CD4-positive, alpha-beta T cell (primary cell): ENCODE measurements at regions not wholly inside any gene's neighbourhood (a gene's known extent, or its start where the extent isn't known, plus 50 kb on each side); places are given as distances from the start of the nearest gene placed in this dataset.

Experiments
- ATAC-seq: fragments of 200-7000 bp; cut with Tn5 transposase; one replicate; pipeline ENCODE4 v1.10.0; 2022; ENCODE audit warnings: mild to moderate bottlenecking; ENCODE audit not compliant: poor library complexity
- CTCF ChIA-PET: fragments of 350-600 bp; sonication (Branson Sonifier 250); formaldehyde crosslinking; loops from one replicate; lab custom pipeline; 2021; ENCODE audit warnings: antibody characterized with exemption, inconsistent platforms; lab: Charles Lee
- POLR2A ChIA-PET: fragments of 350-600 bp; sonication (Branson Sonifier 250); formaldehyde crosslinking; loops from one replicate; lab custom pipeline; 2021; ENCODE audit warnings: antibody characterized with exemption, inconsistent platforms; lab: Charles Lee
- DNase-seq, 14 experiments: peaks; one replicate each; pipeline ENCODE4 v3.0.0-alpha.2; 2013 to 2020; ENCODE audit warnings: mixed read lengths in 2 of 14
- H3K27ac ChIP-seq, 2 donors: one replicate each; pipeline versions ENCODE4 v1.5.1 to v1.7.0; 2013; ENCODE audit warnings: low read length in 2 of 2, low read depth in 1 of 2, mild to moderate bottlenecking in 1 of 2
- H3K27me3 ChIP-seq, 2 experiments: 1 replicate in 1 of 2; 2 replicates in 1 of 2; pipeline versions ENCODE4 v1.6.1 to v1.7.0; 2013; ENCODE audit warnings: low read length in 2 of 2, control low read depth in 1 of 2, mild to moderate bottlenecking in 1 of 2, moderate library complexity in 1 of 2; ENCODE audit not compliant: insufficient read depth in 2 of 2, control insufficient read depth in 1 of 2
- H3K36me3 ChIP-seq: one replicate; pipeline ENCODE4 v1.6.1; 2013; ENCODE audit warnings: low read length, control low read depth; ENCODE audit not compliant: insufficient read depth
- H3K4me1 ChIP-seq: one replicate; pipeline ENCODE4 v1.6.1; 2013; ENCODE audit warnings: low read length, control low read depth; ENCODE audit not compliant: insufficient read depth
- H3K4me3 ChIP-seq: one replicate; pipeline ENCODE4 v1.5.1; 2013; ENCODE audit warnings: mild to moderate bottlenecking, low read length, moderate library complexity
- H3K9me3 ChIP-seq, 2 experiments: 1 replicate in 1 of 2; 2 replicates in 1 of 2; pipeline versions ENCODE4 v1.6.1 to v1.7.0; 2013; ENCODE audit warnings: low read length in 2 of 2, mild to moderate bottlenecking in 2 of 2, control low read depth in 1 of 2, moderate library complexity in 1 of 2; ENCODE audit not compliant: control insufficient read depth in 1 of 2, insufficient read depth in 1 of 2
- H3K27ac Mint-ChIP-seq: one replicate; pipeline ENCODE4 v1.8.0; 2020; ENCODE audit warnings: mixed read lengths
- H3K27me3 Mint-ChIP-seq: one replicate; pipeline ENCODE4 v1.8.0; 2021; ENCODE audit warnings: mixed read lengths
- H3K36me3 Mint-ChIP-seq: one replicate; pipeline ENCODE4 v1.8.0; 2021; ENCODE audit warnings: low read depth, mixed read lengths
- H3K4me1 Mint-ChIP-seq: one replicate; pipeline ENCODE4 v1.8.0; 2021; ENCODE audit warnings: low read depth, mixed read lengths
- H3K4me3 Mint-ChIP-seq: one replicate; pipeline ENCODE4 v1.8.0; 2020; ENCODE audit warnings: mild to moderate bottlenecking, mixed read lengths
- H3K9me3 Mint-ChIP-seq: one replicate; pipeline ENCODE4 v1.8.0; 2020; ENCODE audit warnings: mixed read lengths
- intact Hi-C, 2 experiments: fragments of 100-400 bp; cut with DNase I in 1 of 2; cut with micrococcal nuclease in 1 of 2; formaldehyde crosslinking; loops; one replicate each; pipeline versions ENCODE4 v1.15.1 to v1.9.0; 2023 to 2025; cut with DNase I, micrococcal nuclease
- TF ChIP-seq, protein P1 (sequence below): fragments of 200-600 bp; IDR thresholded peaks from one replicate; pipeline ENCODE4 v1.8.0; 2022; ENCODE audit warnings: antibody characterized with exemption, mild to moderate bottlenecking

DNA sequence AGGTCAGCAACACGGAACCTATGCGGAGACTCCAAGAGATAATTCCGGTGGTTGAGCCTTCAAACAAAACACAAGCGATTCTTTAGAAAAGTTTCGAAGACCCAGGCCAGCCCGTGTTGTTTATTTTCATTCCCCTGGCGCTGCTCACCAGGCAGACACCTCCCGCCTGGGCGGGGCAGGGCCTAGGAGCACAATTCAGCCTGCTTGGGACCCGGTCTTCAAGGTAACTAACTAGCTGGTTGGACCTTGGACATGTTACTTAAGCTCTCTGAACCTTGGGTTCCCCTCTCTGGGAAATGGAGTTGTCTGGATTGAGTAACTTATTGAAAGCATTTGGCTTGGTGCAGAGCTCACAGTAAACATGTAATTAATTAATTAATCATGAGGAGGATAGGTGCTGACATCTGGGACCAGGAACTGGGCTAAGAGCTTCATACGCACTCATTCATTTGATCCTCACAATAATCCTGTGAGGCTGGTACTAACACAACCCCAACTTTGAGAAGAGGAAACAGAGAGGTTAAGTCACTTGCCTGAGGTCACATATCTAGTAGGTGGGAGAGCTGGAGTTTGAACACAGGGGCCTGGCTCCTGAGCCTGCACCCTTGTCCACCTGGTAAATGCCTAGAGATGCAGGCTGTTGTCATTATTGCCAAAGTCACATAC lies 125.3 kb upstream of the SMURF2 start:
- CTCF ChIA-PET: no interaction called here
- Histone ChIP-seq H3K36me3 (peaks cover 36% of the 10 kb centered on the region), H3K9me3 (no peaks in the 10 kb centered on the region), H3K27ac (no peak overlapping the region), H3K27me3 (no peaks in the 10 kb centered on the region), H3K4me3 (no peak overlapping the region), H3K4me1 (peaks cover 8% of the 10 kb centered on the region)
- TF ChIP-seq, protein P1, sequence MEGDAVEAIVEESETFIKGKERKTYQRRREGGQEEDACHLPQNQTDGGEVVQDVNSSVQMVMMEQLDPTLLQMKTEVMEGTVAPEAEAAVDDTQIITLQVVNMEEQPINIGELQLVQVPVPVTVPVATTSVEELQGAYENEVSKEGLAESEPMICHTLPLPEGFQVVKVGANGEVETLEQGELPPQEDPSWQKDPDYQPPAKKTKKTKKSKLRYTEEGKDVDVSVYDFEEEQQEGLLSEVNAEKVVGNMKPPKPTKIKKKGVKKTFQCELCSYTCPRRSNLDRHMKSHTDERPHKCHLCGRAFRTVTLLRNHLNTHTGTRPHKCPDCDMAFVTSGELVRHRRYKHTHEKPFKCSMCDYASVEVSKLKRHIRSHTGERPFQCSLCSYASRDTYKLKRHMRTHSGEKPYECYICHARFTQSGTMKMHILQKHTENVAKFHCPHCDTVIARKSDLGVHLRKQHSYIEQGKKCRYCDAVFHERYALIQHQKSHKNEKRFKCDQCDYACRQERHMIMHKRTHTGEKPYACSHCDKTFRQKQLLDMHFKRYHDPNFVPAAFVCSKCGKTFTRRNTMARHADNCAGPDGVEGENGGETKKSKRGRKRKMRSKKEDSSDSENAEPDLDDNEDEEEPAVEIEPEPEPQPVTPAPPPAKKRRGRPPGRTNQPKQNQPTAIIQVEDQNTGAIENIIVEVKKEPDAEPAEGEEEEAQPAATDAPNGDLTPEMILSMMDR: no peak
- no peaks in the 10 kb centered on the region for H3K9me3 Mint-ChIP-seq
- H3K27ac Mint-ChIP-seq: no peak overlapping the region
- intact Hi-C loops: no loop called here
- no peak for ATAC-seq
- H3K36me3 Mint-ChIP-seq: peaks cover 37% of the 10 kb centered on the region
- peaks cover 2% of the 10 kb centered on the region for H3K4me1 Mint-ChIP-seq
- no peak for DNase-seq
- H3K27me3 Mint-ChIP-seq: no peaks in the 10 kb centered on the region
- no peak overlapping the region for H3K4me3 Mint-ChIP-seq
- POLR2A ChIA-PET: no interaction called here

DNA sequence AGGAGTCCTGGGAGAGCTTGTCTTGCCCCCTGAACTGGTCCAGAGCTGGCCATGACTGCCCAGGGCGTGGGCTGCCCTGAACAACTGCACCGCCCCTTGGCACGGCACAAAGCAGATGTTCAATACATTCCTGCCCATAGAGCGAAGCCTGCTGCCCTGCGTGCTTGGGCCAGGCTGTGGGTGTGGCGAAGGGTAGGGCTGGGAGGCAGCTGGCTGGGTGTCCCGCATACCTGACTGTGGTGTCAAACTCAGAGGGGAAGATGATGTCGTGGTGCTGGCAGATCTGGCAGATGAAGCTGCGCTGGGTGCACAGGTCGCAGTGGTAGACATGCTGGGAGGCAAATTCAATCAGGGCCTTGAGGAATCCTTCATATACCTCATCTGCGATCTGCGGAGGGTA lies 124.2 kb upstream of the SMURF2 start:
- H3K36me3 ChIP-seq: peaks cover 32% of the 10 kb centered on the region
- no peak overlapping the region for H3K27ac Mint-ChIP-seq
- H3K27me3 Mint-ChIP-seq: no peaks in the 10 kb centered on the region
- peaks cover 7% of the 10 kb centered on the region for H3K4me1 Mint-ChIP-seq
- no peaks in the 10 kb centered on the region for H3K9me3 ChIP-seq
- TF ChIP-seq, protein P1: no peak
- peaks cover 9% of the 10 kb centered on the region for H3K4me1 ChIP-seq
- CTCF ChIA-PET: no interaction called here
- DNase-seq: no peak
- intact Hi-C loops: no loop called here
- no peak overlapping the region for H3K27ac ChIP-seq
- no peak overlapping the region for H3K4me3 ChIP-seq
- H3K36me3 Mint-ChIP-seq: peaks cover 30% of the 10 kb centered on the region
- no peaks in the 10 kb centered on the region for H3K9me3 Mint-ChIP-seq
- no peak overlapping the region for H3K4me3 Mint-ChIP-seq
- POLR2A ChIA-PET: no interaction called here
- ATAC-seq: no peak
- no peaks in the 10 kb centered on the region for H3K27me3 ChIP-seq

DNA sequence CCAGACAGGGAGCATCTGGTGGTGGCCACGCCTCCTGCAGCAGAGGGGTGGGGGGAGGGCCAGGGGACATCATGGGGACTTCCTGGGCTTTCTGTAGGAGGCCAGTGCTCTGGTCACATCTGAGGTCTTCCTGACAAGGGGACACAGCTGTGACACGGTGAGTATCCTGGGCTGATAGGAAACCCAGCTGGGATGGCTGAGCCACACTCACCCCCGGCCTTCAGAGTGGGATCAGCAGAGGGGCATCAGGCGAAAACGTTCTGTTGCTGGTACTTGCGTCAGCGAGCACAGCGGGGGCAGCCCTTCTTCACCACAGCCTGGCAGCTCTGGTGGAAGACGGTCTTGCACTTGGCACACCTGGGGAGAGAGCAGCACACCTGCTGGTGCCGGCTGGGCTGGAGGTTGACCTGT lies 122.9 kb upstream of the SMURF2 start:
- Histone ChIP-seq H3K27ac (no peak overlapping the region), H3K4me1 (peaks cover 21% of the 10 kb centered on the region), H3K27me3 (no peaks in the 10 kb centered on the region), H3K9me3 (no peaks in the 10 kb centered on the region), H3K36me3 (peaks cover 32% of the 10 kb centered on the region), H3K4me3 (no peak overlapping the region)
- H3K9me3 Mint-ChIP-seq: no peaks in the 10 kb centered on the region
- peaks cover 1% of the 10 kb centered on the region for H3K27me3 Mint-ChIP-seq
- H3K4me1 Mint-ChIP-seq: peaks cover 9% of the 10 kb centered on the region
- H3K36me3 Mint-ChIP-seq: peaks cover 30% of the 10 kb centered on the region
- DNase-seq: no peak
- H3K27ac Mint-ChIP-seq: no peak overlapping the region
- ChIA-PET POLR2A (no interaction called here), CTCF (no interaction called here)
- intact Hi-C loops: no loop called here
- TF ChIP-seq, protein P1: no peak
- no peak for ATAC-seq
- no peak overlapping the region for H3K4me3 Mint-ChIP-seq
